ENCODE measurements at regions not wholly inside any gene's neighbourhood (a gene's known extent, or its start where the extent isn't known, plus 50 kb on each side); places are given as distances from the start of the nearest gene placed in this dataset.

GRCh38 chr4:35342833-35343232, 901.5 kb downstream of the ARAP2 start:
- Histone ChIP-seq H3K27ac (no peak overlapping the region), H3K27me3 (no peaks in the 10 kb centered on the region), H2AFZ (replicated peaks) (no peak overlapping the region), H3K79me2 (ENCODE audit: low read depth) (no peaks in the 10 kb centered on the region), H3K4me2 (no peak overlapping the region), H3K9me3 (ENCODE audit: low read depth) (no peaks in the 10 kb centered on the region), H3K4me1 (no peaks in the 10 kb centered on the region), H3K4me3 (no peak overlapping the region), H3K36me3 (no peaks in the 10 kb centered on the region), H3F3A (ENCODE audit: low read depth) (no peaks in the 10 kb centered on the region), H3K9ac (no peak overlapping the region), H4K20me1 (ENCODE audit: low read depth) (no peaks in the 10 kb centered on the region)
- H3K27ac Mint-ChIP-seq = no peak overlapping the region
- DNase-seq (ENCODE audit: low spot score) = no peak
- TF ChIP-seq CTCF (IDR thresholded peaks at IDR 0.05) = no peak
- no peak for TF ChIP-seq EZH2phosphoT487 (IDR thresholded peaks at IDR 0.05)
- no peak for TF ChIP-seq EZH2 (IDR thresholded peaks at IDR 0.05)
- H3K9me3 Mint-ChIP-seq = no peaks in the 10 kb centered on the region
- no peak overlapping the region for H3K4me3 Mint-ChIP-seq
- no peaks in the 10 kb centered on the region for H3K27me3 Mint-ChIP-seq (ENCODE audit: insufficient read depth, low read depth)
- no peaks in the 10 kb centered on the region for H3K4me1 Mint-ChIP-seq
- no peaks in the 10 kb centered on the region for H3K36me3 Mint-ChIP-seq

GRCh38 chr4:35347276-35347675, 897.0 kb downstream of the ARAP2 start:
- no peak overlapping the region for H3K4me3 Mint-ChIP-seq
- no peaks in the 10 kb centered on the region for H4K20me1 ChIP-seq (ENCODE audit: low read depth)
- TF ChIP-seq EZH2phosphoT487 (IDR thresholded peaks at IDR 0.05) (no peak), EZH2 (IDR thresholded peaks at IDR 0.05) (no peak), CTCF (IDR thresholded peaks at IDR 0.05) (no peak)
- H3K27me3 Mint-ChIP-seq (ENCODE audit: insufficient read depth, low read depth) = peaks cover 3% of the 10 kb centered on the region
- H3K79me2 ChIP-seq (ENCODE audit: low read depth) = no peaks in the 10 kb centered on the region
- H3K4me1 Mint-ChIP-seq = no peaks in the 10 kb centered on the region
- DNase-seq (ENCODE audit: low spot score) = no peak
- H3K9me3 Mint-ChIP-seq = peaks cover 24% of the 10 kb centered on the region
- no peaks in the 10 kb centered on the region for H3K9me3 ChIP-seq (ENCODE audit: low read depth)
- H3F3A ChIP-seq (ENCODE audit: low read depth) = no peaks in the 10 kb centered on the region
- H3K27me3 ChIP-seq = no peaks in the 10 kb centered on the region
- H3K36me3 Mint-ChIP-seq = peaks cover 1% of the 10 kb centered on the region
- no peaks in the 10 kb centered on the region for H3K36me3 ChIP-seq
- H3K4me1 ChIP-seq = no peaks in the 10 kb centered on the region
- no peak overlapping the region for H3K9ac ChIP-seq
- H3K4me3 ChIP-seq = no peak overlapping the region
- H3K27ac Mint-ChIP-seq = no peak overlapping the region
- H3K27ac ChIP-seq = no peak overlapping the region
- no peak overlapping the region for H3K4me2 ChIP-seq
- no peak overlapping the region for H2AFZ ChIP-seq (replicated peaks)

- no peak overlapping the region for H3K9ac ChIP-seq
- H3K79me2 ChIP-seq (ENCODE audit: low read depth) = no peaks in the 10 kb centered on the region
- DNase-seq (ENCODE audit: low spot score) = peak; percentile 4
- H4K20me1 ChIP-seq (ENCODE audit: low read depth) = no peaks in the 10 kb centered on the region
- peaks cover 9% of the 10 kb centered on the region for H3K4me1 ChIP-seq
- Mint-ChIP-seq H3K36me3 (no peaks in the 10 kb centered on the region), H3K9me3 (peaks cover 8% of the 10 kb centered on the region), H3K4me1 (no peaks in the 10 kb centered on the region), H3K4me3 (no peak overlapping the region), H3K27ac (no peak overlapping the region), H3K27me3 (ENCODE audit: insufficient read depth, low read depth) (no peaks in the 10 kb centered on the region)
- no peak for TF ChIP-seq EZH2phosphoT487 (IDR thresholded peaks at IDR 0.05)
- no peak for TF ChIP-seq CTCF (IDR thresholded peaks at IDR 0.05)
- TF ChIP-seq EZH2 (IDR thresholded peaks at IDR 0.05) = no peak
- H3F3A ChIP-seq (ENCODE audit: low read depth) = no peaks in the 10 kb centered on the region
- H3K27me3 ChIP-seq = no peaks in the 10 kb centered on the region
- H3K36me3 ChIP-seq = no peaks in the 10 kb centered on the region
- H3K9me3 ChIP-seq (ENCODE audit: low read depth) = no peaks in the 10 kb centered on the region
- H3K4me3 ChIP-seq = no peak overlapping the region
- peak overlapping the region; percentile 70 for H2AFZ ChIP-seq (replicated peaks)
- no peak overlapping the region for H3K27ac ChIP-seq
- no peak overlapping the region for H3K4me2 ChIP-seq
Measured at GRCh38 chr4:35358001-35358584, 886.2 kb downstream of the ARAP2 start.

Measured in neural progenitor cell (in vitro differentiated cells).